ENCODE measurements at regions not wholly inside any gene's neighbourhood (a gene's known extent, or its start where the extent isn't known, plus 50 kb on each side); places are given as distances from the start of the nearest gene placed in this dataset.

DNA sequence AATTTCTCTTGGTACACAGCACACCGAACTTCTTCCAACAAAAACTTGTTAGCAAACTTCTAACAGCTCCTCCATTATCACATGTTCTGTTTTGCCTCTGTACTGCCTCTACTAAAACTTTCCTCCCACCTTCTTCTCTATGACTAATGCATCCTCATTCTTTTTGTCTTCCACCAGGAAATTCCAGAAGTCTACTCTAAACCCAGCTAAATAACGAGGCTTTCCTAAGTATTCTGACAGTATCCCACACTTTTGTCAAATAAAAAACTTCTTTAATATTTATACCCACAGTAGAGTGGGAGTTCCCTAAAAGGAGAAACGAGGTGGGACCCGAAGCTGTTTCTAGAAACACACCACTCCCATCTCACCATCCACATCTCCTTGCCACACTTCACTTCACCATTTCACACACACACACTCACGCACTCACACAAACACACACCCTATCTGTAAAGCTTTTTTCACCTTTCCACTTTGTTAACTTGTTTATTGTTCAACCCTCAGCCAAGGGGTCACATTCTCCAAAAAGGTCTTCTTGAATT lies 280.3 kb downstream of the ARAP2 start:
- TF ChIP-seq, protein P1, sequence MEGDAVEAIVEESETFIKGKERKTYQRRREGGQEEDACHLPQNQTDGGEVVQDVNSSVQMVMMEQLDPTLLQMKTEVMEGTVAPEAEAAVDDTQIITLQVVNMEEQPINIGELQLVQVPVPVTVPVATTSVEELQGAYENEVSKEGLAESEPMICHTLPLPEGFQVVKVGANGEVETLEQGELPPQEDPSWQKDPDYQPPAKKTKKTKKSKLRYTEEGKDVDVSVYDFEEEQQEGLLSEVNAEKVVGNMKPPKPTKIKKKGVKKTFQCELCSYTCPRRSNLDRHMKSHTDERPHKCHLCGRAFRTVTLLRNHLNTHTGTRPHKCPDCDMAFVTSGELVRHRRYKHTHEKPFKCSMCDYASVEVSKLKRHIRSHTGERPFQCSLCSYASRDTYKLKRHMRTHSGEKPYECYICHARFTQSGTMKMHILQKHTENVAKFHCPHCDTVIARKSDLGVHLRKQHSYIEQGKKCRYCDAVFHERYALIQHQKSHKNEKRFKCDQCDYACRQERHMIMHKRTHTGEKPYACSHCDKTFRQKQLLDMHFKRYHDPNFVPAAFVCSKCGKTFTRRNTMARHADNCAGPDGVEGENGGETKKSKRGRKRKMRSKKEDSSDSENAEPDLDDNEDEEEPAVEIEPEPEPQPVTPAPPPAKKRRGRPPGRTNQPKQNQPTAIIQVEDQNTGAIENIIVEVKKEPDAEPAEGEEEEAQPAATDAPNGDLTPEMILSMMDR (IDR thresholded peaks at IDR 0.05) = no peak
- TF ChIP-seq POLR2A (IDR thresholded peaks at IDR 0.05) = no peak
